ENCODE measurements at regions not wholly inside any gene's neighbourhood (a gene's known extent, or its start where the extent isn't known, plus 50 kb on each side); places are given as distances from the start of the nearest gene placed in this dataset.
"Not testable (repeated sequence)": the region's sequence is repeated elsewhere in the genome, so short reads cannot be mapped to it uniquely, and the experiment has no call there.

- H3K9ac ChIP-seq (ENCODE audit: low read length); H3K36me3 ChIP-seq (replicated peaks in 1 of 2; ENCODE audit: control extremely low read depth in 1 of 2, control insufficient read depth in 1 of 2, extremely low read depth in 1 of 2, insufficient read depth in 2 of 2, low read length in 1 of 2); H3K4me1 ChIP-seq (ENCODE audit: control insufficient read depth in 2 of 2, insufficient read depth in 2 of 2, low read length in 2 of 2); POLR2A ChIA-PET; H3K9me3 ChIP-seq (ENCODE audit: control extremely low read depth in 1 of 3, control insufficient read depth in 2 of 3, insufficient read depth in 1 of 3, low read length in 2 of 3); ATAC-seq (ENCODE audit: low read depth); H3K27me3 ChIP-seq (replicated peaks in 1 of 4; ENCODE audit: control extremely low read depth in 1 of 4, control insufficient read depth in 3 of 4, insufficient read depth in 4 of 4, low read length in 3 of 4); H3K27ac Mint-ChIP-seq; H3K9me3 Mint-ChIP-seq (ENCODE audit: insufficient read depth); DNase-seq; H3K27ac ChIP-seq (ENCODE audit: low read length in 2 of 2); H3K4me3 ChIP-seq (ENCODE audit: control extremely low read depth in 1 of 5, extremely low read depth in 1 of 5, insufficient read depth in 1 of 5, low read depth in 2 of 5, low read length in 4 of 5); H3K79me2 ChIP-seq (ENCODE audit: control insufficient read depth, insufficient read depth, low read length); H2AFZ ChIP-seq (ENCODE audit: insufficient read depth, low read depth, low read length, poor library complexity, severe bottlenecking); H3K4me3 Mint-ChIP-seq; CTCF ChIA-PET; H3K4me1 Mint-ChIP-seq; H3K4me2 ChIP-seq (replicated peaks; ENCODE audit: low read depth, low read length, poor library complexity, severe bottlenecking); H4K20me1 ChIP-seq (ENCODE audit: control insufficient read depth, insufficient read depth, low read length, poor library complexity, severe bottlenecking); intact Hi-C loops (cut with micrococcal nuclease): not testable (repeated sequence)
- 87% methylated on average over 12 of the region's 21 CpGs for WGBS (ENCODE audit: insufficient coverage)
- H3K27me3 Mint-ChIP-seq, result peaks cover 18% of the 10 kb centered on the region
Measured at GRCh38 chr11:4237771-4238170, 130.4 kb downstream of the OR52B4 start.

GRCh38 chr11:4218857-4219256 lies 124.3 kb downstream of the RRM1 start:
- H3K9ac ChIP-seq (ENCODE audit: low read length); H3K79me2 ChIP-seq (ENCODE audit: control insufficient read depth, insufficient read depth, low read length); H2AFZ ChIP-seq (ENCODE audit: insufficient read depth, low read depth, low read length, poor library complexity, severe bottlenecking); POLR2A ChIA-PET; intact Hi-C loops (cut with micrococcal nuclease); H3K27ac ChIP-seq (ENCODE audit: low read length in 2 of 2); H3K9me3 Mint-ChIP-seq (ENCODE audit: insufficient read depth); H3K4me2 ChIP-seq (replicated peaks; ENCODE audit: low read depth, low read length, poor library complexity, severe bottlenecking); H4K20me1 ChIP-seq (ENCODE audit: control insufficient read depth, insufficient read depth, low read length, poor library complexity, severe bottlenecking); CTCF ChIA-PET; DNase-seq; ATAC-seq (ENCODE audit: low read depth); H3K27ac Mint-ChIP-seq; H3K4me3 Mint-ChIP-seq; H3K4me3 ChIP-seq (ENCODE audit: control extremely low read depth in 1 of 5, extremely low read depth in 1 of 5, insufficient read depth in 1 of 5, low read depth in 2 of 5, low read length in 4 of 5); H3K36me3 ChIP-seq (replicated peaks in 1 of 2; ENCODE audit: control extremely low read depth in 1 of 2, control insufficient read depth in 1 of 2, extremely low read depth in 1 of 2, insufficient read depth in 2 of 2, low read length in 1 of 2); H3K9me3 ChIP-seq (ENCODE audit: control extremely low read depth in 1 of 3, control insufficient read depth in 2 of 3, insufficient read depth in 1 of 3, low read length in 2 of 3); H3K27me3 ChIP-seq (replicated peaks in 1 of 4; ENCODE audit: control extremely low read depth in 1 of 4, control insufficient read depth in 3 of 4, insufficient read depth in 4 of 4, low read length in 3 of 4); H3K4me1 ChIP-seq (ENCODE audit: control insufficient read depth in 2 of 2, insufficient read depth in 2 of 2, low read length in 2 of 2); H3K4me1 Mint-ChIP-seq: not testable (repeated sequence)
- WGBS (ENCODE audit: insufficient coverage), result no CpG with 5 or more reads among the region's 4 CpGs
- peaks cover 25% of the 10 kb centered on the region for H3K27me3 Mint-ChIP-seq

- no peak overlapping the region for H3K27ac ChIP-seq (ENCODE audit: low read length in 2 of 2)
- Mint-ChIP-seq H3K4me1 (no peaks in the 10 kb centered on the region), H3K4me3 (no peak overlapping the region), H3K9me3 (ENCODE audit: insufficient read depth) (no peaks in the 10 kb centered on the region), H3K27me3 (peaks cover 35% of the 10 kb centered on the region), H3K27ac (no peak overlapping the region)
- H3K4me2 ChIP-seq (replicated peaks; ENCODE audit: low read depth, low read length, poor library complexity, severe bottlenecking), result no peak overlapping the region
- DNase-seq (no peak), ATAC-seq (ENCODE audit: low read depth) (no peak)
- ChIA-PET POLR2A (no interaction called here), CTCF (interaction anchor here (1.1 kb wide), 1 partner anchor 327 kb away, joined by 3 read pairs; no protein-coding TSS in a partner anchor)
- intact Hi-C loops (cut with micrococcal nuclease), result no loop called here
- 100% methylated on average over 1 of the region's 5 CpGs for WGBS (ENCODE audit: insufficient coverage)
- no peaks in the 10 kb centered on the region for H3K9me3 ChIP-seq (ENCODE audit: control extremely low read depth in 1 of 3, control insufficient read depth in 2 of 3, insufficient read depth in 1 of 3, low read length in 2 of 3)
- H3K36me3 ChIP-seq (replicated peaks in 1 of 2; ENCODE audit: control extremely low read depth in 1 of 2, control insufficient read depth in 1 of 2, extremely low read depth in 1 of 2, insufficient read depth in 2 of 2, low read length in 1 of 2), result no peaks in the 10 kb centered on the region
- H3K4me1 ChIP-seq (ENCODE audit: control insufficient read depth in 2 of 2, insufficient read depth in 2 of 2, low read length in 2 of 2), result no peaks in the 10 kb centered on the region
- no peak overlapping the region for H2AFZ ChIP-seq (ENCODE audit: insufficient read depth, low read depth, low read length, poor library complexity, severe bottlenecking)
- H3K79me2 ChIP-seq (ENCODE audit: control insufficient read depth, insufficient read depth, low read length), result no peaks in the 10 kb centered on the region
- no peaks in the 10 kb centered on the region for H4K20me1 ChIP-seq (ENCODE audit: control insufficient read depth, insufficient read depth, low read length, poor library complexity, severe bottlenecking)
- TF ChIP-seq CTCF (IDR thresholded peaks at IDR 0.05), result no peak
- TF ChIP-seq EZH2 (IDR thresholded peaks at IDR 0.05; ENCODE audit: borderline replicate concordance, insufficient read depth, low read depth, low read length, poor library complexity, severe bottlenecking), result no peak
- H3K4me3 ChIP-seq (ENCODE audit: control extremely low read depth in 1 of 5, extremely low read depth in 1 of 5, insufficient read depth in 1 of 5, low read depth in 2 of 5, low read length in 4 of 5), result no peak overlapping the region
- peaks cover 0 to 10% (median 5%) of the 10 kb centered on the region in 4 experiments for H3K27me3 ChIP-seq (replicated peaks in 1 of 4; ENCODE audit: control extremely low read depth in 1 of 4, control insufficient read depth in 3 of 4, insufficient read depth in 4 of 4, low read length in 3 of 4)
- H3K9ac ChIP-seq (ENCODE audit: low read length), result no peak overlapping the region
Measured at GRCh38 chr11:4213746-4214145, 119.1 kb downstream of the RRM1 start.

Data from B cell (primary cell).